ENCODE measurements at regions not wholly inside any gene's neighbourhood (a gene's known extent, or its start where the extent isn't known, plus 50 kb on each side); places are given as distances from the start of the nearest gene placed in this dataset.

GRCh38 chr4:125101719-125102118 lies 213.0 kb upstream of the FAT4 start:
- TF ChIP-seq CTCF (IDR thresholded peaks at IDR 0.05; ENCODE audit: low read length) (no peak), EZH2 (IDR thresholded peaks at IDR 0.05; ENCODE audit: borderline replicate concordance, low read length) (no peak)

Data from OCI-LY1 (cell line).